Skeletal muscle tissue (tissue), 3 donors: ENCODE measurements at regions not wholly inside any gene's neighbourhood (a gene's known extent, or its start where the extent isn't known, plus 50 kb on each side); places are given as distances from the start of the nearest gene placed in this dataset.
"Not testable (repeated sequence)": the region's sequence is repeated elsewhere in the genome, so short reads cannot be mapped to it uniquely, and the experiment has no call there.

Experiments
- H3K27ac ChIP-seq: one replicate; pipeline ENCODE4 v1.7.0; 2013; ENCODE audit warnings: mild to moderate bottlenecking, low read depth, low read length, inconsistent platforms
- H3K27me3 ChIP-seq, 3 donors: one replicate each; pipeline ENCODE4 v1.7.0; 2013; ENCODE audit warnings: low read length in 3 of 3; ENCODE audit not compliant: control insufficient read depth in 3 of 3, insufficient read depth in 3 of 3
- H3K36me3 ChIP-seq, 3 donors: one replicate each; pipeline ENCODE4 v1.7.0; 2013; ENCODE audit warnings: low read length in 3 of 3; ENCODE audit not compliant: control insufficient read depth in 3 of 3, insufficient read depth in 3 of 3
- H3K4me1 ChIP-seq, 3 donors: one replicate each; pipeline ENCODE4 v1.7.0; 2013; ENCODE audit warnings: low read length in 3 of 3, mild to moderate bottlenecking in 3 of 3; ENCODE audit not compliant: control insufficient read depth in 3 of 3, insufficient read depth in 3 of 3
- H3K4me3 ChIP-seq, 3 donors: one replicate each; pipeline ENCODE4 v1.7.0; 2013; ENCODE audit warnings: low read length in 3 of 3
- H3K9ac ChIP-seq, 3 donors: one replicate each; pipeline ENCODE4 v1.7.0; 2013; ENCODE audit warnings: low read length in 3 of 3, mild to moderate bottlenecking in 3 of 3, moderate library complexity in 2 of 3, low read depth in 1 of 3
- H3K9me3 ChIP-seq, 3 donors: one replicate each; pipeline ENCODE4 v1.7.0; 2013; ENCODE audit warnings: low read length in 3 of 3; ENCODE audit not compliant: control insufficient read depth in 3 of 3
- donor health status: Osteomylitis.

DNA sequence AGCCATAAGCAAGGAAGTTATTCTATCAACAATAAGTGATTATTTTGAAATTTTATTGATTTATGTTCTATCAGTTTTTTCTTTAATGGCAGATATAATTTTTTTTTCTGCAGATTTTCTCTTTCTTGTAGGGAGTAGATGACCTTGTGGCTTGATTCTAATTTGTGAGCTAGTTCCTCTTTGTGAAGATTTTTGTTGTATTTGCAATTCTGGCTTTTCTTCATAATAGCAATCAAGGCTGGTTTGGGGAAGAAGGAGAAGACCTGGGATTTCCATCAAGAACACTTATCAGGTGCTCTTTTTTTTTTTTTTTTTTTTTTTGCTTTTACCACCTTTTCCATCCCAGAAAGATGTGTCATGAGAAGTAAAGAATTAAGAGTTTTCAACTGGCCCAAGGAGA is 324.2 kb upstream of the MAN1A1 start:
- Histone ChIP-seq H3K9ac (no peak overlapping the region), H3K4me3 (no peak overlapping the region), H3K9me3 (no peaks in the 10 kb centered on the region), H3K27me3 (no peaks in the 10 kb centered on the region), H3K4me1 (no peaks in the 10 kb centered on the region), H3K36me3 (no peaks in the 10 kb centered on the region), H3K27ac (no peak overlapping the region)

- no peaks in the 10 kb centered on the region for H3K4me1 ChIP-seq
- H3K27ac ChIP-seq = no peak overlapping the region
- no peak overlapping the region for H3K4me3 ChIP-seq
- H3K9ac ChIP-seq = no peak overlapping the region
- no peaks in the 10 kb centered on the region for H3K9me3 ChIP-seq
- H3K27me3 ChIP-seq = no peaks in the 10 kb centered on the region
- H3K36me3 ChIP-seq = no peaks in the 10 kb centered on the region
Observed at GRCh38 chr6:119672725-119673124, 323.2 kb upstream of the MAN1A1 start.

GRCh38 chr6:119671105-119671504 is 321.5 kb upstream of the MAN1A1 start:
- H3K9me3 ChIP-seq = no peaks in the 10 kb centered on the region
- no peaks in the 10 kb centered on the region for H3K4me1 ChIP-seq
- no peaks in the 10 kb centered on the region for H3K27me3 ChIP-seq
- H3K4me3 ChIP-seq = no peak overlapping the region
- H3K9ac ChIP-seq = no peak overlapping the region
- H3K27ac ChIP-seq = no peak overlapping the region
- no peaks in the 10 kb centered on the region for H3K36me3 ChIP-seq

DNA sequence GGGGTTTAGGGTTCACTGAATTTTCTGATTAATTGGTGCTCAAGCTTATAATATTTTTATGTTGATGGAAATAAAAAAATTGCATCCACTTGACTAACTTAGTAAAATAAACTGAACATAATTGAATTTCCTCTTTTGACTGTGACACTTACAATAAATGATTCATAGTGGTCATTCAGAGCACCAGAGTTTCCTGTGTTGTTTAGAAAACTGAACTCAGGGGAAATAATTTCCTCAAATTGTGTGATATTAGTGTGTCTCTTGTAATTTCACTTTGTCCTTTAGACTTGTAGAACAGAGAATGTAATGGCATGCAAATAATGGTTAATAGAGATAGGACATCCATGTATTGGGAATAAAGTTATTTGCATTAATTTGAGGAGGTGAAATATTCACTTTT is 319.7 kb upstream of the MAN1A1 start:
- Histone ChIP-seq H3K9ac (no peak overlapping the region), H3K4me1 (no peaks in the 10 kb centered on the region), H3K27ac (no peak overlapping the region), H3K36me3 (no peaks in the 10 kb centered on the region), H3K27me3 (no peaks in the 10 kb centered on the region), H3K4me3 (no peak overlapping the region), H3K9me3 (no peaks in the 10 kb centered on the region)

GRCh38 chr6:119665432-119665831 is 315.9 kb upstream of the MAN1A1 start:
- H3K4me3 ChIP-seq, H3K9me3 ChIP-seq, H3K9ac ChIP-seq, H3K36me3 ChIP-seq, H3K4me1 ChIP-seq, H3K27ac ChIP-seq, H3K27me3 ChIP-seq: not testable (repeated sequence)

GRCh38 chr6:119661628-119662027 is 312.1 kb upstream of the MAN1A1 start:
- Histone ChIP-seq H3K4me1 (no peaks in the 10 kb centered on the region), H3K9ac (no peak overlapping the region), H3K27me3 (no peaks in the 10 kb centered on the region), H3K4me3 (no peak overlapping the region), H3K9me3 (no peaks in the 10 kb centered on the region), H3K36me3 (no peaks in the 10 kb centered on the region), H3K27ac (no peak overlapping the region)

- H3K4me3 ChIP-seq = no peak overlapping the region
- no peak overlapping the region for H3K27ac ChIP-seq
- no peaks in the 10 kb centered on the region for H3K4me1 ChIP-seq
- H3K9ac ChIP-seq = no peak overlapping the region
- H3K27me3 ChIP-seq = no peaks in the 10 kb centered on the region
- H3K9me3 ChIP-seq = no peaks in the 10 kb centered on the region
- H3K36me3 ChIP-seq = no peaks in the 10 kb centered on the region
Observed at GRCh38 chr6:119661078-119661477, 311.5 kb upstream of the MAN1A1 start.

DNA sequence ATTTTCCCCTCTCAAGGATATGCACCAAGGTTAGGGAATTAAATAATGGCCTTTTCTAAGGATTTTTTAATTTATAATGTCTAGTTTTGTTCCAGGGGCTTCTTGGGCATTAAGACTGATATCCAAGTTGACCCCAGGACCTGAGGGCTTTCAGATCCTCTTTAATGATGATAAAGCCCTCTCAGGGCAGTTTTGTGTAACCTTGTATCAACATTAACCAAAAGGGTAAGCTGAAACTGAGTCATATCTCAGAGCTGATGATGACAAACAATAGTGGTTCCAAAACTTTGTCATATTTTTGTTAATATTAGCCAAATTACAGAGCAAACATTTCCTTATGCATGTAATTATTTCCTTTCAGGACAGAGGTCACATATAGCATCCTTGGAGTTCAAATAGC is 309.4 kb upstream of the MAN1A1 start:
- Histone ChIP-seq H3K4me1 (no peaks in the 10 kb centered on the region), H3K27ac (no peak overlapping the region), H3K4me3 (no peak overlapping the region), H3K36me3 (no peaks in the 10 kb centered on the region), H3K9ac (no peak overlapping the region), H3K27me3 (no peaks in the 10 kb centered on the region), H3K9me3 (no peaks in the 10 kb centered on the region)

GRCh38 chr6:119655124-119655523 is 305.6 kb upstream of the MAN1A1 start:
- H3K36me3 ChIP-seq = no peaks in the 10 kb centered on the region

GRCh38 chr6:119653329-119653728 is 303.8 kb upstream of the MAN1A1 start:
- H3K27me3 ChIP-seq = no peaks in the 10 kb centered on the region

More at GRCh38 chr6:119655124-119655523, 305.6 kb upstream of the MAN1A1 start:
- no peaks in the 10 kb centered on the region for H3K4me1 ChIP-seq
- H3K4me3 ChIP-seq = no peak overlapping the region
- H3K9me3 ChIP-seq = no peaks in the 10 kb centered on the region
- H3K27ac ChIP-seq = no peak overlapping the region
- H3K9ac ChIP-seq = no peak overlapping the region
- no peaks in the 10 kb centered on the region for H3K27me3 ChIP-seq

DNA sequence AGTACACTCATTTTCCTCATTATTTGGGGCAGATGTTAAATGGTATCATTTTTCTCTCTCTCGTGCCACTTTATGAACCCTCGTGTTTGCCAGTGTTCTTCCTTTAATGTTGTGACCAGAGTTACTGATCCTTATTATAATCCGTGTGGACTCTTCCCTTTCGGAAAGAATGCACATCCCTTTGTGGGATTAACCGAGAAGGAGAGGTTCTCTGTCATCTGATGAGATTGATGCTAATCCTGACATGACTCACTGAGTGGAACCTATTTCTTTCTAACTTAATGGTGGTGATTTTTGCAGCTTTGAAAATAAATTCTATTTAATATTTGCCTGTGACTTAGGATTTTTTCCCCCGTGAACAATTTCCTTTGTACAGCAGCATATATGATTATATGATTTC is 300.0 kb upstream of the MAN1A1 start:
- no peaks in the 10 kb centered on the region for H3K36me3 ChIP-seq
- H3K9ac ChIP-seq = no peak overlapping the region
- H3K4me1 ChIP-seq = no peaks in the 10 kb centered on the region
- H3K9me3 ChIP-seq = no peaks in the 10 kb centered on the region
- no peak overlapping the region for H3K4me3 ChIP-seq
- H3K27ac ChIP-seq = no peak overlapping the region
- no peaks in the 10 kb centered on the region for H3K27me3 ChIP-seq

More at GRCh38 chr6:119653329-119653728, 303.8 kb upstream of the MAN1A1 start:
- no peak overlapping the region for H3K4me3 ChIP-seq
- H3K4me1 ChIP-seq = no peaks in the 10 kb centered on the region
- H3K9me3 ChIP-seq = no peaks in the 10 kb centered on the region
- H3K9ac ChIP-seq = no peak overlapping the region
- no peak overlapping the region for H3K27ac ChIP-seq
- H3K36me3 ChIP-seq = no peaks in the 10 kb centered on the region
